ENCODE measurements at regions not wholly inside any gene's neighbourhood (a gene's known extent, or its start where the extent isn't known, plus 50 kb on each side); places are given as distances from the start of the nearest gene placed in this dataset.

DNA sequence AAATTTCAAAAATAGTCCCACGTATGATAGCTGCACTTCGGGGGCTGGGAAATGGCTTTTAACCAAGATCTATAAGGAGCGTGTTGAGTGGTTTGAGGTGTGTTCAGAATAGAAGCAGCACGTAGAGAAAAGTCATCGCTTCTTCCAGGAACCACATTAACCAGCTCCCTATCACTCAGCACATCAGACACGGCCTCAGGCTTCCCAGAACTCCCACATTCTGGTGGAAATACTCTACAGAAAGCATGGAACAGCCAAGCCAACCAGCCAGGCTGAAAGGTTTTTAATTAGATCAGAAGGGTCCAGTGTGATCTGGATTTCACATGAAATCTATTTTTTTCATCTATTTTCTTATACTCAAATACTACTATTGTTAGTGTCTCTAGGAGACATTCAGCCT, 231.5 kb upstream of the NRP1 start:
- TF ChIP-seq, protein P1, sequence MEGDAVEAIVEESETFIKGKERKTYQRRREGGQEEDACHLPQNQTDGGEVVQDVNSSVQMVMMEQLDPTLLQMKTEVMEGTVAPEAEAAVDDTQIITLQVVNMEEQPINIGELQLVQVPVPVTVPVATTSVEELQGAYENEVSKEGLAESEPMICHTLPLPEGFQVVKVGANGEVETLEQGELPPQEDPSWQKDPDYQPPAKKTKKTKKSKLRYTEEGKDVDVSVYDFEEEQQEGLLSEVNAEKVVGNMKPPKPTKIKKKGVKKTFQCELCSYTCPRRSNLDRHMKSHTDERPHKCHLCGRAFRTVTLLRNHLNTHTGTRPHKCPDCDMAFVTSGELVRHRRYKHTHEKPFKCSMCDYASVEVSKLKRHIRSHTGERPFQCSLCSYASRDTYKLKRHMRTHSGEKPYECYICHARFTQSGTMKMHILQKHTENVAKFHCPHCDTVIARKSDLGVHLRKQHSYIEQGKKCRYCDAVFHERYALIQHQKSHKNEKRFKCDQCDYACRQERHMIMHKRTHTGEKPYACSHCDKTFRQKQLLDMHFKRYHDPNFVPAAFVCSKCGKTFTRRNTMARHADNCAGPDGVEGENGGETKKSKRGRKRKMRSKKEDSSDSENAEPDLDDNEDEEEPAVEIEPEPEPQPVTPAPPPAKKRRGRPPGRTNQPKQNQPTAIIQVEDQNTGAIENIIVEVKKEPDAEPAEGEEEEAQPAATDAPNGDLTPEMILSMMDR (conservative IDR thresholded peaks at IDR 0.05; ENCODE audit: low read depth, low read length): no peak
- TF ChIP-seq EZH2 (IDR thresholded peaks at IDR 0.05; ENCODE audit: borderline replicate concordance, low read depth, low read length, poor library complexity, severe bottlenecking): no peak
